ENCODE measurements at regions not wholly inside any gene's neighbourhood (a gene's known extent, or its start where the extent isn't known, plus 50 kb on each side); places are given as distances from the start of the nearest gene placed in this dataset.
"Not testable (repeated sequence)": the region's sequence is repeated elsewhere in the genome, so short reads cannot be mapped to it uniquely, and the experiment has no call there.

- Histone ChIP-seq H3K27me3 (no peaks in the 10 kb centered on the region), H3K4me3 (no peak overlapping the region), H3K4me1 (no peaks in the 10 kb centered on the region), H3K9me3 (peaks cover 0 to 17% of the 10 kb centered on the region in 2 donors), H3K36me3 (no peaks in the 10 kb centered on the region), H3K27ac (no peak overlapping the region)
- no peak for DNase-seq (ENCODE audit: low spot score in 2 of 2)
- intact Hi-C loops (cut with DNase I) = no loop called here
- TF ChIP-seq CTCF (IDR thresholded peaks at IDR 0.05) = no peak
Observed at GRCh38 chr3:144840866-144841265, 869.2 kb downstream of the DIPK2A start.

- no peaks in the 10 kb centered on the region for H3K4me1 ChIP-seq
- H3K4me3 ChIP-seq = no peak overlapping the region
- H3K27ac ChIP-seq = no peak overlapping the region
- no peak for TF ChIP-seq CTCF (IDR thresholded peaks at IDR 0.05)
- H3K9me3 ChIP-seq = peaks cover 0 to 12% of the 10 kb centered on the region in 2 donors
- no peak for DNase-seq (ENCODE audit: low spot score in 2 of 2)
- intact Hi-C loops (cut with DNase I) = no loop called here
- no peaks in the 10 kb centered on the region for H3K27me3 ChIP-seq
- H3K36me3 ChIP-seq = no peaks in the 10 kb centered on the region
Observed at GRCh38 chr3:144843099-144843498, 871.5 kb downstream of the DIPK2A start.

GRCh38 chr3:144852999-144853398 is 881.4 kb downstream of the DIPK2A start:
- no peaks in the 10 kb centered on the region for H3K27me3 ChIP-seq
- DNase-seq (ENCODE audit: low spot score in 2 of 2) = no peak
- intact Hi-C loops (cut with DNase I) = no loop called here
- H3K27ac ChIP-seq = no peak overlapping the region
- no peaks in the 10 kb centered on the region for H3K4me1 ChIP-seq
- TF ChIP-seq CTCF (IDR thresholded peaks at IDR 0.05) = no peak
- no peak overlapping the region for H3K4me3 ChIP-seq
- no peaks in the 10 kb centered on the region for H3K36me3 ChIP-seq
- no peaks in the 10 kb centered on the region for H3K9me3 ChIP-seq

- intact Hi-C loops (cut with DNase I); H3K27me3 ChIP-seq; DNase-seq (ENCODE audit: low spot score in 2 of 2); H3K36me3 ChIP-seq; H3K27ac ChIP-seq; H3K4me1 ChIP-seq; H3K4me3 ChIP-seq; H3K9me3 ChIP-seq: not testable (repeated sequence)
Observed at GRCh38 chr3:144854020-144854419, 882.4 kb downstream of the DIPK2A start.

- no peak overlapping the region for H3K27ac ChIP-seq
- H3K36me3 ChIP-seq = no peaks in the 10 kb centered on the region
- no peak for DNase-seq (ENCODE audit: low spot score in 2 of 2)
- no peak for TF ChIP-seq CTCF (IDR thresholded peaks at IDR 0.05)
- no peak overlapping the region for H3K4me3 ChIP-seq
- H3K9me3 ChIP-seq = no peaks in the 10 kb centered on the region
- intact Hi-C loops (cut with DNase I) = no loop called here
- H3K4me1 ChIP-seq = no peaks in the 10 kb centered on the region
- no peaks in the 10 kb centered on the region for H3K27me3 ChIP-seq
Observed at GRCh38 chr3:144859161-144859560, 887.5 kb downstream of the DIPK2A start.

GRCh38 chr3:144864646-144865045 is 893.0 kb downstream of the DIPK2A start:
- Histone ChIP-seq H3K27me3 (no peaks in the 10 kb centered on the region), H3K27ac (no peak overlapping the region), H3K4me1 (peaks cover 0 to 2% of the 10 kb centered on the region in 2 donors), H3K9me3 (no peaks in the 10 kb centered on the region), H3K36me3 (no peaks in the 10 kb centered on the region), H3K4me3 (no peak overlapping the region)
- TF ChIP-seq CTCF (IDR thresholded peaks at IDR 0.05) = no peak
- no peak for DNase-seq (ENCODE audit: low spot score in 2 of 2)
- intact Hi-C loops (cut with DNase I) = no loop called here
